Suprapubic skin (tissue), 3 donors: ENCODE measurements at regions not wholly inside any gene's neighbourhood (a gene's known extent, or its start where the extent isn't known, plus 50 kb on each side); places are given as distances from the start of the nearest gene placed in this dataset.

Source experiments
- CTCF ChIP-seq, 2 donors: fragments of 200-600 bp in 1 of 2; fragments of 450-650 bp in 1 of 2; sonication (generic) in 1 of 2; IDR thresholded peaks; one replicate each; pipeline ENCODE4 v1.5.1; 2016 to 2019; ENCODE audit warnings: antibody characterized with exemption in 2 of 2, mild to moderate bottlenecking in 1 of 2, moderate library complexity in 1 of 2
- POLR2A ChIP-seq, 2 donors: fragments of 450-650 bp; IDR thresholded peaks; one replicate each; pipeline ENCODE4 v1.6.1; 2017; ENCODE audit warnings: antibody characterized with exemption in 2 of 2, mild to moderate bottlenecking in 2 of 2, moderate library complexity in 2 of 2

GRCh38 chr10:130615457-130615856 lies 479.3 kb downstream of the GLRX3 start:
- no peak for TF ChIP-seq CTCF (IDR thresholded peaks at IDR 0.05)
- no peak for TF ChIP-seq POLR2A (IDR thresholded peaks at IDR 0.05)
